GM19328 (cell line): ENCODE measurements at regions not wholly inside any gene's neighbourhood (a gene's known extent, or its start where the extent isn't known, plus 50 kb on each side); places are given as distances from the start of the nearest gene placed in this dataset.

Experiments used
- ATAC-seq: cut with Tn5 transposase; IDR thresholded peaks from one replicate; pipeline ENCODE4 v1.9.1; 2021; ENCODE audit warnings: mild to moderate bottlenecking, moderate library complexity; ENCODE audit not compliant: unreplicated experiment

DNA sequence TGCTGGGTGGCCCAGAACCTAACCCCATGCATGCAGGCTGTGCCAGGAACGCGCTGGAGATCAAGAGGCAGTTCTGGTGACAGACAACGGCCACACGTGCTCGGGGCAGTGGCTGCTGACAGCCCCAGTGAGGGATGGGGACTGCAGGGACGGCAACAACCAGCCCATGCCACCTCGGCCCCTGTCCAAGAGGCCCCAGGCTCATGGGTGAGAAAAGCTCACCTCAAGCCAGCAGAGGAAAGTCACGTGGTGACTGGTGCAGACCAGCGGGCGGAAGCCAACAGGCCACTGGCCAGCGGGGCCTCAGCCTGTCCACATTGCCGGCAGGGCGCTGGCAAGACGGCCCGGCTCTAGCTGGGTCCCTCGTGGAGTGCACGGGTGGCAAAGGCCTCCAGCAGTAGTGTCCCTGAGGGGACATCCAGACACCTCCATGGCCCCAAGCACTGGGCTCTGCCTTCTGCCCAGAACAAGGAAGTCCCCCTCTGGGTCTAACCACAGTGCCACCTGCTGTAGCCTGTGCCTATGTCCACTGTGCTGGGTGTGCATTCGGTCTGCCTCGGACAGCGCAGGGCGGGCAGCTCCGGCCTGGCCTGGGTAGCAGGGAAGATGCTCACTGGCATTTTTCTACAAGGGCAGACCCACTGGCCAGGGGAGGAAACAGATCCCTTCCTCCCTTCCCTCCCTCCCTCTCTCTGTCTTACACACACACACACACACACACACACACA lies 134.1 kb downstream of the NCOR2 start:
- ATAC-seq: no peak

DNA sequence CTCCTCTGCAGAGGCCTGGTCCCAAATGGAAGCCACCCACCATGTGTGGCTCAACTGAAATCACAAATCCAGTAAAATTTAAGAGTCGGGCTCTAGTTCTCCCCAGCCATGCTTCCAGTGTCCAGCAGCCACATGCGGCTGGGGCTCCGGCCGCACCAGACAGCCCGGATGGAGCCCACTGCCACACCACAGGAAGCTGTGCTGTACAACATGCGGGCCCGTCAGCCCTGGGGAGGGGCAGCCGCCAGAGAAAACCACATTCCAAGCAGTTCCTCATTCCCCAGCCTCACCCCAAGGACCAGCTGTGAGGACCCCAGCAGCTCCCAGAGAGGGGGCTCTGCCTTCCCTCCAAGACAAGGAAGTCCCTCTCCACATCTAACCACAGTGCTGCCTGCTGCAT lies 135.0 kb downstream of the NCOR2 start:
- ATAC-seq: no peak

DNA sequence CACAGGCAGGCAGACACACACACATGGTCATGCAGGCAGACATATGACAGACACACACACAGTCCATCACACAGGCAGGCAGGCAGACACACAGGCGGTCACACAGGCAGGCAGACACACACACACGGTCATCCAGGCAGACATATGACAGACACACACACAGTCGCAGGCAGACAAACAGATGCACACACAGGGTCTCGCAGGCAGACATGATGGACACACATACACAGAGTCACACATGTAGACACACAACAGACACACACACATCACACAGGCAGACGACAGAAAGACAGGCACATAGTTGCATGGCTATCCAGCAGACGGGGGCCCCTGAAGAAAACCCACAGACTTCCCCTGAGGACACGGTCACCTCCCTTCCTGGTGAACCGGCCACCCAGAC lies 135.4 kb downstream of the NCOR2 start:
- ATAC-seq: no peak

DNA sequence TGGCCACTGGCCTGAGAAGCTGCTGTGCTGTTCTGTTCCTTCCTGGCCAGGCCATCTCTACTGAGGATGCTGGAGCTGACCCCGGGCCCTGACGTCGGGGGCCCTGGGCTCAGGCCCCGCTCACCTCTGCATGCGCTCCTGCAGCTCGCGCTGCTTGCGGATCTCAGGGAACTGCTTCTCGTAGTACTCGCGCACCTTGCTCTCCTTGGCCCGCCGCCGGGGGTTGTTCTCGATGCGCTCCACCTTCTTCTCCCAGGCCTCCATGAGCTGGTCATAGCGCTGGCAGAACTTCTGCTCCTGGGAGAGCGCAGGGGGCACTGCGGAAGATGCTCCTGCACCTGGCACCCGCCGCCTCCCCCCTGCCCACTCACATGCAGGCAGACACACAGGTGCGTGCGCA lies 135.6 kb downstream of the RFLNA start:
- ATAC-seq: no peak

DNA sequence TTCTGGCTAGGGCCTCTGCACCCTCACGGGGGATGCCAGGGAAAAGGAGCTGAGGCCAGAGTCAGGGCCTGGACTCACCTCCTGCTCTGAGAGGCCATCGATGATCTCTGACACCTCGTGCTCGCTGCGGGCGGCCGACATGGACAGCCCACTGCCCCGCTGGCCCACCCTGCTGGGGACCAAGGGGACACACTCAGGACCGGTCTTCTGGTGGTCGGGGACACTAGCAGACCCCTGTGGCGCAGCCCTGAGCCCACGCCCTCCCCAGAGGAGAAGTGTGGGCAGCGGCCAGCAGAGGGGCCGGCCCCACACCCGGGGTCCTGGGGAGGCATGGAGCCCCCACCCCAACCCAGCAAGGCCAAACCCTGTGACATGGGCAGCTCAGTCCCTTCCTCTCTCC lies 134.6 kb downstream of the RFLNA start:
- no peak for ATAC-seq

DNA sequence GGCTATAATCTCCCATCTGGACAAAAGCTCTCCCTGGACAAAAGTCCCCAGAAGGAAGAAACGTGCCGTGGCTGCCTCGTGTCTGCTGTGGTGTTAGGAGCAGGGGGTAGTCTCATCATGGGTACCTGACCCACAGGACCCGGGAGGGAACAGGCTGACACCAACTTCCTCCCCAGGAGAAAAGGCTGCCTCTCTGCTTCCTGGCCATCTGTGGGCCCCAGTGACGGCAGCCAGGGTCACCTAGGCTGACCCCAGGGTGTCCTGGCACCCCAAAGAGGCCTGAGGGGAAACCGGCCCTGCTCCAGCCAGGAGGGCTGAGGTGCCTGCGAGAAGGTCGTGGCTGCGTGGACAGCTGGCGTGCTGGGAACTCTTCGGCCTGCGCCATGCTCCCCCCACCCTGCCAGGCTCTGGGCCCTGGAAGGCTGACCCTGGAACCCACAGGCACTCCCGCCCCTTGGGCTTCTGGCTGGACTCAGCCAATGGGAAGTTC lies 133.9 kb downstream of the RFLNA start:
- ATAC-seq: no peak

DNA sequence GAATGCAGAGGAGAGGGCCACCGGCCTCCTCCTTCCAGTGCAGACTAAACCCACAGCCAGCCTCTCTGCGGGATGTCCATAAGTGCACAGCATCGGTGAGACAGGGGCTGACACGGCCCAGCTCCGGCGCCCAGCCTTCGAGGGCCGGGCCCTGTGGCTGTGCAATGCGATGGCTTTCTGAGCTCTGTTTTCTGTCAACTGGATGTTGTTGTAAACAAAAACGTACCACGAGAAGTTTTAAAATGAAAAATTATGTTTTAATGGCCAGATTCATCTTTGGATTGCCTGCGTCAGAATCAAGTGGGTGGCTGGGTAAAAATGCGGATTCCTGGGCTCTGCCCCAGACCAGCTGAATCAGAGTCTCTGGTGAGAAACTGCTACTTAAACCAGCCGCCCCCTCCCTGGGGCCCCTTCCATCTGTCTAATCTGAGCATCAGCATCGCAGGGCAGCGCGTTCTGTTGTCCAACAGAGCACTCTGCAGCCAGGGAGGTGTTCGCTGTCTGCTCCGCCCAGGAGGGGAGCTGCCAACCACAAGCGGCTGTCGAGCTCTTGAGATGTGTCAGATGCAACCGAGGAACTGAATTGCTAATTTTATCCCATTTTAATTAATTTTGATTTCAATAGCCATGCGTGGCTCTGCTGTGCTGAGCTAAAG lies 133.4 kb downstream of the RFLNA start:
- ATAC-seq: no peak

DNA sequence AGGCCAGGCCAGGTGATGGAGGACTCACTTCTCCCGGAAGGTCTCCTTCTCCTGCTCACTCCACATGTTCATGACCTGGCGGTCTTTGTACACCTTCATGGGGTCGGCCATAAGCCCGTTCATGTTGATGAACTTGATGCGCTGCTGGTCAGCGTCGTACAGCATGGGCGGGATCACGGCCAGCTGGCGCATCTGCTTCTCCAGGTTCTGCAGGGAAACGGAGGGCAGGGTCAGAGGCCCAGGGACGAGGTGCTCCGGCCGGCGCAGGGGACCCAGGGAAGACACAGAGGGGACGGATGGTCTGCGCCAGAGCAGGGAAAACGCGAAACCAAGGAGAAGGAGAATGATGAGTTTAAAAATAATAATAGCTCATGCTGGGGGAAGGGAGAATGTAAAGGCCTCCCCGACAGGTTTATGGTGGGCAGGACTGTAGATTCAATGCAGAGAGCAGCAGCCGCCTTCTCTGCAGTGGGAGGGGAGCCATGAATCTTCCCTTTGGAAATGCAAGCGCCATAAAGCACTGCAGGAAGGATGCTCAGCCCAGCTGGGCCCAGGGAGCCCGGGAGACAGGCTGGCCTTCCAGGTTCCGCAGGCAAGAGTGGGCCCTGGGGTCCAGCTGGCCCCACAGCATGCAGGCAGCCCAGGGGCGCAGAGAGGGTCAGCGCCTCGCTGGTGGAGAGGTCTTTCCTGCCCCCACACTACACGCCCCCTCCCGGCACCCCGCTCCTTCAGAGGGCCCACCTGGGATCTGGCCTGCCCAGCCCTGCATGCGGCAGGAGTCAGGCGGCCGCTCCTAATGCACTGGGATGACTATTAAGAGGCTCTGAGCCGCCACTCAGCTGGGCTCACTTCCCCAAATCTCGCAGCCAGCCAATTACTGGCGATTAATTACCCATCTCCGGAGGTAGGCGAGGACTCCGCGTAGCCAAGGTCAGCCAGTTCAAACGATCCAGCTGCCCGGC lies 132.0 kb downstream of the RFLNA start:
- ATAC-seq: no peak

DNA sequence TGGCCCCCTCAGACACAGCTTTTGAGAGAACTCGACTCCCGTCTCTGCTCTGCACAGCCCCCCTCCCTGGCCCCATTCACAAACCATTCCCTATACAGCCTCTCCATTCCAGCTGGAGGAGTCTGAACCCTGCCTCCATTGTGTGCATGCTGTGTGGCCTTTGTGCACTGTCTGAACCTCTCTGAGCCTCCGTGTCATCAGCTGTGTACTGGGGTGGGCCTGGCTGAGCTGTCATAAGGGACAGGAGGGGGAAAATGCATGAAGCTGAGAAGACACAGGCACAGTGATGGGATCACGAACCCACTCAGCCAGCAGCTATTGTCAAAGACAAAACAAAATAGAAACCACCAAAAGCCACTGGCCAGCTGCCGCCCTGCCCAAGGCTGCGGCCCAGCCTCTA lies 130.8 kb downstream of the RFLNA start:
- no peak for ATAC-seq

DNA sequence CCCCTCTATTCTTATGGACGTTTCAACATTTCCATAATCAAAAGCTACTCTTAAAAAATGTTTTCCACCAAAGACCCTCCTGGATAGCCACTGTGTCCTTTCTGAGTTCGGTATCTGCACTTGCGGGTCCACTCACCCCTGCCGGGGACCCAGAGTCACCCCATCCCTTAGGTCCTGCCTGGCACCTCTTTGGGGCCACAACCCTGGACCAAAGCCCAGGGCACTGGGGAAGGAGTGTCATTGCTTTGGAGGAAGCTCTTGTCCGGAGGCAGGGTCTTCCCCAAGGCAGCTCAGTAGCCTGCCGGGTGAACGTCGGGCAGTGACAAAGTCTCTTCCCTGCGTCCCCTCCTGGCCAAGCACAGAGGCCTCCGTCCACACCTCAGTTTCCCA lies 129.6 kb downstream of the RFLNA start:
- no peak for ATAC-seq

DNA sequence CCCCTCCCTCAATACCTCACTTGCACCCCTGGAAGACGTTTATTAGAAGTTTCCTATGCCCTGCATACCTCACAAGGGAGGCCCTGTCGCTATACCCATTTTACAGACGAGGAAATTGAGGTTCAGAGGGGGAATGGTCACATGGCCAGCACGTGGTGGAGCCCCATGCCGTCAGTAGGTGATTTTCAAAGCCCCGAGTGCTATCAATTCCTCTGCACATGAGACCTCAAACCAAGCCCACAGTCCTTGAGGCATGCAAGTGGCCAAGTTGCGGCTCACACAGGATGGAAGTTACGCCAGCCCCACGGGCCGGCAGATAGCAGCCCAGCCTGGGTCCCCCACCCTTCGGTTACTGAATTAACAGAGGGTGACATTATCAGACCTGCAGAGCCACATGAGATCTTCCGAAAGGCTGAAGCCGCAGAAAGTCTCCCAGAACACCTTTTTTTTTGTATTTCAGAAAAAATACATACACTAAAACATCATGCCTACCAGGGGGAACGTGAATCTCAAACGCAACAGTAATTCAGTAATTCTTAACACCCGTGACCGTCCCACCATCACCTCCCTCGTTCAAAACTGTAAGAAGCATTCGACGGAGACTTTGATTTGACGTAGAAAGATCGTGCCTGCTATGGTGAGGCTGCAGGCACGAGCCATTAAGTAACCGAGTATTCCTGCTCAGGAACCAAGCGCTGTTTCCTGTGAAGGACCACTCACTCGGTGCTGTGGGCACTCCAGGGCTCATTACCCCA lies 129.0 kb downstream of the RFLNA start:
- no peak for ATAC-seq

DNA sequence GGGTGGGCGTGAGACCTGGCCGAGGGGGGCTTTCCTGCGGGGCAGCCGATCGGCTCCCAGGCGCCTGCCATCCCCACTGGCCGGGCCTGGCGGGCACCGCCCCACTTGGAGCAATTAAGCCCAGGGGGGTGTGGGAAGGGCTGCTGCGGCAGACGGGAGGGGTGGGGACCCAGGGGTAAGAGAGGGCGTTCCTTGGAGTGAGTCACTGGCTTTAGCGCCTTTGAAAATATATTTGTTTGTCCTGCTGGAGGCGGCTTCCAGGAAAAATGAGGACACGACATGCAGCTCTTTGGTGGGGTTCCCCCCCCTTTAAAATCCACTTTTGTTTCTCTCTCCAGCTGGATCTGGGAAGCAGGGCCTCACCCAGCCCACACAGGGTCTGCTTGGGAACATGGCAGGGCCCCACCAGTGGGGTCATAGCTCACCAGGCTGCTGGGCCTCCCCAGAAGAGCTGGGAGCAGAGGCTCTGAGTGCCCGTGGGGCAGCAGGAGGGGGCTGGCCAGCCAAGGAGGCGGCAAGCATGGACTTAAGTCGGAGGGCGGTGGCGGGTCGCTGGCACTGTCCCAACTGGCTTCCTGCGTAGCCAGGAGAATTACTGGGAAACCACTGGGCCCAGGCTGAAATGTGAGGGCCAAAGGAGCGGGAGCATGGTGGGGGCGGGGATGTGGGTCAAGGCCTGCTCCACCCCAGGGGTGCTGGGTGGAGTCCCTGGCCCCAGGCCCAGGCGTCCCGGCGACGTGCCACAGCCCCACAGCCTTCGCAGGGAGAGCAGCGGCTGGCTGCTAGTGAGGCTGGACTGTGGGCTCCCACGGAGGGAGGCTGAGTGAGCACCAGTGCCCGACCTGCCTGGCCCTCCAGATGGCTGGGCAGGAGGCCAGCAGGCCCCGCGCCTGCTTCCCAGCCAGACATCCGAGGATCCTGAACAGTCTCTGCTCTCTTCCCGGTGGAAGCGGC lies 128.0 kb downstream of the RFLNA start:
- no peak for ATAC-seq

DNA sequence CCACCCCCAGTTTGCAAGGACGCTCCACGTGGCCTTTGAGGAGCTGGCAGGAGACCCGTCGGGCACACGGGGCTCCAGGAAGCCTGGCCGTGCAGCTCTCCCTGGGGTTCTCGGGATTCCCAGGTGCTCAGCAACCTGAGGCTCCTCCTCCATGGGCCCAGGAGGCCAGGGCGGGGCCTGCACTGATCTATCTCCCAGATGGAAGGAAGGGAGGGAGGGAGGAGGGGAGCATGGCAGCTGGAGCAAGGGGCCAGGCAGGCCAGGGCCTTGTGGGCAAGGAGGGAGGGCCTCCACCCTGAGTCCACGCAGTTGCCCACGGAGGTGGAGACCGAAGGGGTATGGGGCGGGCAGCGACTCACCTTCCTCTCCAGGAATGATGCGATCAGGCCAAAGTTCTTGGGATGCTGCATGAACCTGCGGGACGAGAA lies 127.3 kb downstream of the RFLNA start:
- ATAC-seq: no peak

DNA sequence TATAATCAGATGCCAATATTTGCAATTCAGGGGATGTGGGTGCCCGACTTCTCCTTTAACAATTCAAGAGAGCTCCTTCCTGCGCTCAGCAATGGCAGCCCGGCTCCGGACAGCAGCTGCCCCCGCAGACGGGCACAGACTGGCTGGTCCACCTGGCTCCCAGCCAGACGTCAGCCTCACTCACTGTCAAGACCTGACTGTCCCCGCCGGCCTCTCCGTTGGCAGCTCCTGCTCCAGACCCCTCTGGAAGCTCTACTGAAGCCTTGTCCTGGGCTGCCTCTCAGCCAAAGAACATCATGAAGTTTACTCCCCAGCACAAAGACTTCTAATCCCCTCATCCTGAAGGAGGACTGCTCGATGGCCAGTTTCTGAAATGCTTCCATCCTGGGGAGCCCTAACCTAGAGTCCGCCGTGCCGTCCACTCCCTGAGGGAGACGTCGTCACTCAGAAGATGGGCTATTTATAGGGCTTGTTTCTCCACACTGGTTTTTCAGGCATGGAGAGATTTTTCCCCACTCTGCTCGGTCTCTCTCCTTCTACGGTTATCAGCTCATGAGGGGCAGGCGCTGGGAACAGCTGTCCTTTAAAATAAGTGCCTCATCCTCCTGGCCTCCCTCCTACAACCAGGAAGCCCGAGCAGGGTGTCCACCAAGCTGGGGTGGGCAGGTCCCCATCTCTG lies 126.2 kb downstream of the RFLNA start:
- no peak for ATAC-seq

DNA sequence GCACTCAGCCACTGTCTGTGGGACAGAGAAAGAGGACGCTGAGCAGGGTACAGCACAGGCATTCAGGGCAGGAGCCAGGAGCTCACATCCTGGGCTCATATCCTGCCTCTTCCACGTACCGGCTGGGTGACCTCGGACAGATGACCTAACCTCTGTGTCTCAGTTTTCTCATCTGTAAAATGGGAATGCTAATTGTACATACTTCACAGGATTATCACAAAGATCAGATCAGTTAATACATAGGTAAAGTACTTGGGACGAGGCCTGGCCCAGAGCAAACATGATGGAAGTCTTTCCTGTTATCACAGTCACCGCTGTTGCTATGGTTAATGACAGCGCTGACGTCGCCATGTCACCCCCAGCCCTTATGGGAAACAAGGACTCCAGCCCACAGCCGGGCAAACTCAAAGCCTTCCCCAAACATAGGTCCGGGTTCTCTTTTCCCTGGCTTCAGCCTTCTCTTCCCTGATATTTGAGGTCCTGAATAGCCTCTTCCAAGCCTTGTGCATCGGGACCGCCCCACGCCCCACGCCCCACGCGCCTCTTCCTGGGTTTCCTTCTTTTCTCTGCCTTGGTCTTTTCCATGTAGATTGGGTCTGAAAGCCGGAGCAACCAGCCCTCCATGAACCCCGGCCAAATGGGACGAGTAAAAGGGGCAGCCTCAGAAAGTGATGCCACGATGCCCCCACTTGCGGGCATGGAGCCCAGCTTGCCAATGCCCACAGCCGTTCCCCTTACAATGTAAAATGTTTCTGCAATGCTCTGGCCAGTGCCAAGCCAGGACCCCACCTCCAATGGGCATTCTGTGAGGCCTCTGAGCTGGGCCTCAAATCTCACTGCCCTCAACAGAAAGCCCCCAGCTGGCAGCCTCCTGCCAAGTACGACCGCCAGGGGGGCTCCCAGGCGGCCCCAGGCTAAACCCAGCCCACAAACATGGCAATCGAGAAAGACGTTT lies 125.4 kb downstream of the RFLNA start:
- no peak for ATAC-seq

DNA sequence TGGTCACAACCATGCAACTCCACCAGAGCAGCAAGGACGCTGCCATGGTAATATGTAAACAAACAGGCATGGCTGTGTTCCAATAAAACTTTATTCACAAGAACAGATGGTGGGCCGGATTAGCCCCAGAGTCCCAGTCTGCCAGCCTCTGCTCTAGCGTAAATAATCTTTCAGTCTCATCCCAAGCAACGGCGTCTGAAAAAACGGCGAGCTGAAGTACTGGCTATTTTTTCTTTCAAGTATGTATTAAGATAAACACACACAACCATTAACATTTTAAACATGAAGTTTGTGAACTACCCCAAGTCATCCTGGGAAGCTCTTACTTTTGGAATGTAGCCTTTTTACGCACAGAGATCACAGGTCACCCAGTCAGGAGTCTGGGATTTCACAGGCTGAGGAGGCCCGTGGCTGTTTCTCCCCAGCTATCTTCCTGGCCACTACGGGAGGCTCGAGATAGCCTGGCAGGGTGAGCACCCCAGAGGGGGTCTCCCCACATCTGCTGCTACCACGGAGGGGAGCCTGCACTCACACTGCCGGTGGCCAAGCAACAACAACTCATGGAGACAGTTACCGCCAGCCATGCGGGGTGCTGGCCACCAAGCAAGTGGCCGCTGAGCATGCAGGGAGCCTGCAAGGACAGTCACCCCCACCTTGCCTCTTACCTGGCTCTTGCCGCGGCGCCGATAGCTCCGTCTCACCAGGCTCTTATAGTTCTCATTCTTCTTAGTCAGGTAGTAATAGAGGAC lies 124.6 kb downstream of the RFLNA start:
- ATAC-seq: no peak

DNA sequence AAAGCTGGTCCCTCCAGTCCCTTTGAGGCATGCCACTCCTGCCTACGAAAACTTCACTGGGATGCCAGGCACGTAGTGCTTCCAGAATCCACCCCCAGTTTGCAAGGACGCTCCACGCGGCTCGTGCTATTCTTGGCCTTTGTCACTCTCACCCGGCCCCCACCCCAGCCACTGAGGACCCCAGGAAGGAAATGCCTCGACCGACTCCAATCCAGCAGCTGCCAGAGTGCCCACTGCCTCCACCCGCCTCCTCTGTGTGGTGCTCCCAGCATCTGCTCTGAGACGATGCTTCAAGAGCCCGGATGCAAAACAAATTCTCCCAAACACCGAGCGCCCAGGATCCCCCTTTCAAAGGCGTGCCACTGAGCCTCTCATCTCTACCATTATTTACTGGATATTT lies 123.9 kb downstream of the RFLNA start:
- no peak for ATAC-seq
